ENCODE measurements at regions not wholly inside any gene's neighbourhood (a gene's known extent, or its start where the extent isn't known, plus 50 kb on each side); places are given as distances from the start of the nearest gene placed in this dataset.

DNA sequence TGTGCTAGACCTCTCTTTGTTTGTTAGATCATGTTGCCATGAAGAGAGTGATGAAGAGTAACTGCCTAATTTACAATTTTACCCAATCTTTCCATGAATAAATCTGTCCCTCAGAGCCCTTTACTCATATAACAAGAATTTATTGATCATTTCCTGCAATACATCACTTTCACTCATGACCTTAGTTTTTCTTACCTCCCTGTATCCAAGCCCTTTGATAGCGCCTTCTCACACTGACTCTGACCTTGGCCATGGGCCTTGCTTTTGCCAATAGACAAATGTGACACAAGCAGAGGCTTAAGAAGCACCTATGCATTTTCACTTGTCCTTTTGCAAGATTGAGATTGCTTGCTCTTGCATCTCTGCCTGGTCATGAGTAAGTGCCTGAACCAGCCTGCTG lies 288.1 kb downstream of the NNT start:
- TF ChIP-seq, protein P1, sequence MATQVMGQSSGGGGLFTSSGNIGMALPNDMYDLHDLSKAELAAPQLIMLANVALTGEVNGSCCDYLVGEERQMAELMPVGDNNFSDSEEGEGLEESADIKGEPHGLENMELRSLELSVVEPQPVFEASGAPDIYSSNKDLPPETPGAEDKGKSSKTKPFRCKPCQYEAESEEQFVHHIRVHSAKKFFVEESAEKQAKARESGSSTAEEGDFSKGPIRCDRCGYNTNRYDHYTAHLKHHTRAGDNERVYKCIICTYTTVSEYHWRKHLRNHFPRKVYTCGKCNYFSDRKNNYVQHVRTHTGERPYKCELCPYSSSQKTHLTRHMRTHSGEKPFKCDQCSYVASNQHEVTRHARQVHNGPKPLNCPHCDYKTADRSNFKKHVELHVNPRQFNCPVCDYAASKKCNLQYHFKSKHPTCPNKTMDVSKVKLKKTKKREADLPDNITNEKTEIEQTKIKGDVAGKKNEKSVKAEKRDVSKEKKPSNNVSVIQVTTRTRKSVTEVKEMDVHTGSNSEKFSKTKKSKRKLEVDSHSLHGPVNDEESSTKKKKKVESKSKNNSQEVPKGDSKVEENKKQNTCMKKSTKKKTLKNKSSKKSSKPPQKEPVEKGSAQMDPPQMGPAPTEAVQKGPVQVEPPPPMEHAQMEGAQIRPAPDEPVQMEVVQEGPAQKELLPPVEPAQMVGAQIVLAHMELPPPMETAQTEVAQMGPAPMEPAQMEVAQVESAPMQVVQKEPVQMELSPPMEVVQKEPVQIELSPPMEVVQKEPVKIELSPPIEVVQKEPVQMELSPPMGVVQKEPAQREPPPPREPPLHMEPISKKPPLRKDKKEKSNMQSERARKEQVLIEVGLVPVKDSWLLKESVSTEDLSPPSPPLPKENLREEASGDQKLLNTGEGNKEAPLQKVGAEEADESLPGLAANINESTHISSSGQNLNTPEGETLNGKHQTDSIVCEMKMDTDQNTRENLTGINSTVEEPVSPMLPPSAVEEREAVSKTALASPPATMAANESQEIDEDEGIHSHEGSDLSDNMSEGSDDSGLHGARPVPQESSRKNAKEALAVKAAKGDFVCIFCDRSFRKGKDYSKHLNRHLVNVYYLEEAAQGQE (IDR thresholded peaks at IDR 0.05; ENCODE audit: borderline replicate concordance) = no peak
- TF ChIP-seq POLR2AphosphoS5 (IDR thresholded peaks at IDR 0.05) (no peak), TAF1 (IDR thresholded peaks at IDR 0.05; ENCODE audit: low read depth) (no peak)
- TF ChIP-seq, protein P2, sequence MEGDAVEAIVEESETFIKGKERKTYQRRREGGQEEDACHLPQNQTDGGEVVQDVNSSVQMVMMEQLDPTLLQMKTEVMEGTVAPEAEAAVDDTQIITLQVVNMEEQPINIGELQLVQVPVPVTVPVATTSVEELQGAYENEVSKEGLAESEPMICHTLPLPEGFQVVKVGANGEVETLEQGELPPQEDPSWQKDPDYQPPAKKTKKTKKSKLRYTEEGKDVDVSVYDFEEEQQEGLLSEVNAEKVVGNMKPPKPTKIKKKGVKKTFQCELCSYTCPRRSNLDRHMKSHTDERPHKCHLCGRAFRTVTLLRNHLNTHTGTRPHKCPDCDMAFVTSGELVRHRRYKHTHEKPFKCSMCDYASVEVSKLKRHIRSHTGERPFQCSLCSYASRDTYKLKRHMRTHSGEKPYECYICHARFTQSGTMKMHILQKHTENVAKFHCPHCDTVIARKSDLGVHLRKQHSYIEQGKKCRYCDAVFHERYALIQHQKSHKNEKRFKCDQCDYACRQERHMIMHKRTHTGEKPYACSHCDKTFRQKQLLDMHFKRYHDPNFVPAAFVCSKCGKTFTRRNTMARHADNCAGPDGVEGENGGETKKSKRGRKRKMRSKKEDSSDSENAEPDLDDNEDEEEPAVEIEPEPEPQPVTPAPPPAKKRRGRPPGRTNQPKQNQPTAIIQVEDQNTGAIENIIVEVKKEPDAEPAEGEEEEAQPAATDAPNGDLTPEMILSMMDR (IDR thresholded peaks at IDR 0.05; ENCODE audit: poor library complexity, severe bottlenecking) = no peak

Measured in neural cell (in vitro differentiated cells).